ENCODE measurements at regions not wholly inside any gene's neighbourhood (a gene's known extent, or its start where the extent isn't known, plus 50 kb on each side); places are given as distances from the start of the nearest gene placed in this dataset.

DNA sequence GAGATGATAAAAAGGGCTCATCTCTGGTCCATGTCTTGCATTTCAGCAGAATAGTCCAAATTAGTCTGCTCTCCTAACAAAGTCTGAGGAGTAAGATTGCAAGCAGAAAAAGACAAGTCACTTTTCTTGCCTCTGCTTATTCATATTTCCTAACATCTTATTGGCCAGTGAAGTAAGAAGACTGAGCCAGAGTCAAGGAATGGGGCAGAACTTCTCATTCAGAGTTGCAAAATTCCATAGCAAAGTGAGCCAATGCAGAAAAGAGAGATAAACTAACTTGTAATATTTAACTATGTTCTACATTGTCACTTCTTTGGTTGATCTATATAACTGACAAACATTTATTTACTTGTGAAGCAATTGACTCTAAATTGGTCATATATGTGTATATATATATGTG, 2304.0 kb downstream of the ARAP2 start (continued):
- TF ChIP-seq CTCF (IDR thresholded peaks at IDR 0.05; ENCODE audit: control extremely low read depth in 1 of 3, insufficient read depth in 1 of 3, low read depth in 1 of 3, low read length in 3 of 3) (no peak), CEBPB (IDR thresholded peaks at IDR 0.05; ENCODE audit: low read depth, low read length) (no peak), TAF1 (IDR thresholded peaks at IDR 0.05; ENCODE audit: low read depth, low read length) (no peak)
